ENCODE measurements at regions not wholly inside any gene's neighbourhood (a gene's known extent, or its start where the extent isn't known, plus 50 kb on each side); places are given as distances from the start of the nearest gene placed in this dataset.

GRCh38 chr7:46368871-46369270, 447.8 kb upstream of the IGFBP3 start:
- H2AFZ ChIP-seq (ENCODE audit: insufficient read depth, low read length, poor library complexity): no peak overlapping the region
- no peaks in the 10 kb centered on the region for H3K36me3 ChIP-seq (ENCODE audit: control insufficient read depth in 1 of 2, insufficient read depth in 2 of 2, low read length in 2 of 2)
- no peak for DNase-seq
- H4K12ac ChIP-seq (ENCODE audit: low read depth, low read length): no peak overlapping the region
- H3K9me3 ChIP-seq (ENCODE audit: insufficient read depth, low read depth, low read length): no peaks in the 10 kb centered on the region
- no peak overlapping the region for H3K27ac ChIP-seq (ENCODE audit: low read depth, low read length)
- no peak overlapping the region for H4K8ac ChIP-seq (ENCODE audit: low read depth, low read length)
- no peaks in the 10 kb centered on the region for H3K79me1 ChIP-seq (ENCODE audit: low read length)
- no peak overlapping the region for H2BK12ac ChIP-seq (ENCODE audit: low read length)
- no peak overlapping the region for H3K9ac ChIP-seq (ENCODE audit: low read length)
- no peak overlapping the region for H3K4me2 ChIP-seq (ENCODE audit: low read length)
- no peak overlapping the region for H2BK120ac ChIP-seq (ENCODE audit: insufficient read depth, low read length, poor library complexity)
- no peaks in the 10 kb centered on the region for H3K79me2 ChIP-seq (ENCODE audit: control insufficient read depth, insufficient read depth, low read length, poor library complexity)
- H3K27me3 ChIP-seq (ENCODE audit: insufficient read depth, low read length): no peaks in the 10 kb centered on the region
- no peak overlapping the region for H3K4ac ChIP-seq (ENCODE audit: low read depth, low read length)
- no peak overlapping the region for H3K18ac ChIP-seq (ENCODE audit: low read length)
- H3K4me1 ChIP-seq (ENCODE audit: control insufficient read depth in 1 of 2, insufficient read depth in 2 of 2, low read length in 2 of 2): no peaks in the 10 kb centered on the region
- no peak overlapping the region for H3K14ac ChIP-seq (ENCODE audit: low read length)
- no peak overlapping the region for H2AK5ac ChIP-seq (ENCODE audit: low read length)
- H2BK5ac ChIP-seq (ENCODE audit: low read depth, low read length, poor library complexity): no peak overlapping the region
- H4K91ac ChIP-seq (ENCODE audit: low read depth, low read length): no peak overlapping the region
- WGBS (ENCODE audit: extremely low coverage, insufficient coverage, insufficient read length): no CpG with 5 or more reads among the region's 1 CpG
- no peak overlapping the region for H3K23ac ChIP-seq (ENCODE audit: low read length)
- H3K4me3 ChIP-seq (ENCODE audit: low read depth, low read length): no peak overlapping the region

GRCh38 chr7:46366526-46366925, 445.5 kb upstream of the IGFBP3 start:
- Histone ChIP-seq H3K23ac (ENCODE audit: low read length) (no peak overlapping the region), H3K4me3 (ENCODE audit: low read depth, low read length) (no peak overlapping the region), H3K36me3 (ENCODE audit: control insufficient read depth in 1 of 2, insufficient read depth in 2 of 2, low read length in 2 of 2) (no peaks in the 10 kb centered on the region), H2BK12ac (ENCODE audit: low read length) (no peak overlapping the region), H3K27ac (ENCODE audit: low read depth, low read length) (no peak overlapping the region), H3K4ac (ENCODE audit: low read depth, low read length) (no peak overlapping the region), H3K9me3 (ENCODE audit: insufficient read depth, low read depth, low read length) (no peaks in the 10 kb centered on the region), H3K27me3 (ENCODE audit: insufficient read depth, low read length) (no peaks in the 10 kb centered on the region), H4K8ac (ENCODE audit: low read depth, low read length) (no peak overlapping the region), H3K4me1 (ENCODE audit: control insufficient read depth in 1 of 2, insufficient read depth in 2 of 2, low read length in 2 of 2) (no peaks in the 10 kb centered on the region), H4K12ac (ENCODE audit: low read depth, low read length) (no peak overlapping the region), H3K79me2 (ENCODE audit: control insufficient read depth, insufficient read depth, low read length, poor library complexity) (no peaks in the 10 kb centered on the region), H3K18ac (ENCODE audit: low read length) (no peak overlapping the region), H2BK120ac (ENCODE audit: insufficient read depth, low read length, poor library complexity) (no peak overlapping the region), H3K9ac (ENCODE audit: low read length) (no peak overlapping the region), H4K91ac (ENCODE audit: low read depth, low read length) (no peak overlapping the region), H3K79me1 (ENCODE audit: low read length) (no peaks in the 10 kb centered on the region), H2AFZ (ENCODE audit: insufficient read depth, low read length, poor library complexity) (no peak overlapping the region), H3K14ac (ENCODE audit: low read length) (no peak overlapping the region), H2AK5ac (ENCODE audit: low read length) (no peak overlapping the region), H3K4me2 (ENCODE audit: low read length) (no peak overlapping the region), H2BK5ac (ENCODE audit: low read depth, low read length, poor library complexity) (no peak overlapping the region)
- no peak for DNase-seq
- WGBS (ENCODE audit: extremely low coverage, insufficient coverage, insufficient read length): no CpG with 5 or more reads among the region's 1 CpG

GRCh38 chr7:46363688-46364087, 442.6 kb upstream of the IGFBP3 start:
- H3K23ac ChIP-seq (ENCODE audit: low read length): no peak overlapping the region
- H3K79me1 ChIP-seq (ENCODE audit: low read length): no peaks in the 10 kb centered on the region
- H3K4me1 ChIP-seq (ENCODE audit: control insufficient read depth in 1 of 2, insufficient read depth in 2 of 2, low read length in 2 of 2): no peaks in the 10 kb centered on the region
- no peak overlapping the region for H4K91ac ChIP-seq (ENCODE audit: low read depth, low read length)
- H2AK5ac ChIP-seq (ENCODE audit: low read length): no peak overlapping the region
- no CpG with 5 or more reads among the region's 1 CpG for WGBS (ENCODE audit: extremely low coverage, insufficient coverage, insufficient read length)
- H2BK5ac ChIP-seq (ENCODE audit: low read depth, low read length, poor library complexity): no peak overlapping the region
- DNase-seq: no peak
- H2AFZ ChIP-seq (ENCODE audit: insufficient read depth, low read length, poor library complexity): no peak overlapping the region
- H3K18ac ChIP-seq (ENCODE audit: low read length): no peak overlapping the region
- H3K4me2 ChIP-seq (ENCODE audit: low read length): no peak overlapping the region
- H3K9ac ChIP-seq (ENCODE audit: low read length): no peak overlapping the region
- H4K8ac ChIP-seq (ENCODE audit: low read depth, low read length): no peak overlapping the region
- no peaks in the 10 kb centered on the region for H3K9me3 ChIP-seq (ENCODE audit: insufficient read depth, low read depth, low read length)
- no peak overlapping the region for H3K14ac ChIP-seq (ENCODE audit: low read length)
- H3K4ac ChIP-seq (ENCODE audit: low read depth, low read length): no peak overlapping the region
- H2BK12ac ChIP-seq (ENCODE audit: low read length): no peak overlapping the region
- H3K4me3 ChIP-seq (ENCODE audit: low read depth, low read length): no peak overlapping the region
- H3K36me3 ChIP-seq (ENCODE audit: control insufficient read depth in 1 of 2, insufficient read depth in 2 of 2, low read length in 2 of 2): no peaks in the 10 kb centered on the region
- no peak overlapping the region for H4K12ac ChIP-seq (ENCODE audit: low read depth, low read length)
- H3K79me2 ChIP-seq (ENCODE audit: control insufficient read depth, insufficient read depth, low read length, poor library complexity): no peaks in the 10 kb centered on the region
- no peak overlapping the region for H3K27ac ChIP-seq (ENCODE audit: low read depth, low read length)
- no peaks in the 10 kb centered on the region for H3K27me3 ChIP-seq (ENCODE audit: insufficient read depth, low read length)
- no peak overlapping the region for H2BK120ac ChIP-seq (ENCODE audit: insufficient read depth, low read length, poor library complexity)

DNA sequence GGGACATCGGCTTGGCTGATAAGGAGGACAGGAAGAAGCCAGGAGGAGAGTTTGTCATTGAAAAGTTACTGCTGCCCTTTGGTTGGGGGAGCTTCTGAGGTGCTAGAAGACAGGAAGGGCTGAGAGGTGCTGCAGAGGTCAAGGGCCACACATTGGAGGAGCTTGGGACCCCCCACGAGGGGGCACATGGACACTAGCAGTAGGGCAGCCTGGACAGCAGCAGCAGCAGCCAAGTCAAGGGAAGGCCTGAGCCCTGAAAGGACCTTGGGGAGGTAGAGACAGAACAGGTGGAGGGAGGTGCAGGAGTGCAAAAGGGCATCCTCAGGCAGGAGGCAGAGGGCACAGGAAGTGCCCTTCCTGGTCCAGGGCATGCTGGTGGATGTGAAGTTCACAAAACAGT, 439.7 kb upstream of the IGFBP3 start:
- Histone ChIP-seq H3K79me1 (ENCODE audit: low read length) (peaks cover 4% of the 10 kb centered on the region), H2AFZ (ENCODE audit: insufficient read depth, low read length, poor library complexity) (no peak overlapping the region), H3K79me2 (ENCODE audit: control insufficient read depth, insufficient read depth, low read length, poor library complexity) (no peaks in the 10 kb centered on the region), H2BK5ac (ENCODE audit: low read depth, low read length, poor library complexity) (no peak overlapping the region), H3K36me3 (ENCODE audit: control insufficient read depth in 1 of 2, insufficient read depth in 2 of 2, low read length in 2 of 2) (no peaks in the 10 kb centered on the region), H4K12ac (ENCODE audit: low read depth, low read length) (no peak overlapping the region), H4K91ac (ENCODE audit: low read depth, low read length) (no peak overlapping the region), H2AK5ac (ENCODE audit: low read length) (no peak overlapping the region), H3K4me1 (ENCODE audit: control insufficient read depth in 1 of 2, insufficient read depth in 2 of 2, low read length in 2 of 2) (no peaks in the 10 kb centered on the region), H3K14ac (ENCODE audit: low read length) (no peak overlapping the region), H2BK120ac (ENCODE audit: insufficient read depth, low read length, poor library complexity) (no peak overlapping the region), H4K8ac (ENCODE audit: low read depth, low read length) (no peak overlapping the region), H3K27ac (ENCODE audit: low read depth, low read length) (no peak overlapping the region), H3K23ac (ENCODE audit: low read length) (no peak overlapping the region), H2BK12ac (ENCODE audit: low read length) (no peak overlapping the region), H3K4ac (ENCODE audit: low read depth, low read length) (no peak overlapping the region), H3K9me3 (ENCODE audit: insufficient read depth, low read depth, low read length) (no peaks in the 10 kb centered on the region), H3K18ac (ENCODE audit: low read length) (no peak overlapping the region), H3K27me3 (ENCODE audit: insufficient read depth, low read length) (no peaks in the 10 kb centered on the region), H3K9ac (ENCODE audit: low read length) (no peak overlapping the region), H3K4me2 (ENCODE audit: low read length) (no peak overlapping the region), H3K4me3 (ENCODE audit: low read depth, low read length) (no peak overlapping the region)
- WGBS (ENCODE audit: extremely low coverage, insufficient coverage, insufficient read length): no CpG with 5 or more reads among the region's 2 CpGs
- DNase-seq: peak in 1 of 2 donors; percentile 12
